ENCODE measurements at regions not wholly inside any gene's neighbourhood (a gene's known extent, or its start where the extent isn't known, plus 50 kb on each side); places are given as distances from the start of the nearest gene placed in this dataset.

DNA sequence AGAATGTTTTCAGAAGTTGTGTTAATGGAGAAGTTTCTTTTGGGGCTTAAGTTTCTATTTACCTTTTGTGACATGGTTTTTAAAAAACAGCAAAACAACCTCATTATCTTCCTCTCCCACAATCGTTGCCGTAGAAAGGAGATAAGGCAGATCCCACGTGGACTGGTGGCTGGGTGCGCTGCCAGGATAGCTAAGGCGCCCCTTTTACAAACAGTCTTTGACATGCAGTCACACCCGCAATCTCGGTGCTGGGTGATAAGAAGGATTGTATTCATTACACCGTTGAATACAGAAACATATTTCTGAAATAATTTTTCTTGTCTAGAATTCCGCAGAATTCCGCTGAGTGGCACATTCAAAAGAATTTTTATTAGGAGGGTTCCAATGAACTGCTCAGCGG is 271.1 kb downstream of the UQCRFS1 start:
- TF ChIP-seq, protein P1, sequence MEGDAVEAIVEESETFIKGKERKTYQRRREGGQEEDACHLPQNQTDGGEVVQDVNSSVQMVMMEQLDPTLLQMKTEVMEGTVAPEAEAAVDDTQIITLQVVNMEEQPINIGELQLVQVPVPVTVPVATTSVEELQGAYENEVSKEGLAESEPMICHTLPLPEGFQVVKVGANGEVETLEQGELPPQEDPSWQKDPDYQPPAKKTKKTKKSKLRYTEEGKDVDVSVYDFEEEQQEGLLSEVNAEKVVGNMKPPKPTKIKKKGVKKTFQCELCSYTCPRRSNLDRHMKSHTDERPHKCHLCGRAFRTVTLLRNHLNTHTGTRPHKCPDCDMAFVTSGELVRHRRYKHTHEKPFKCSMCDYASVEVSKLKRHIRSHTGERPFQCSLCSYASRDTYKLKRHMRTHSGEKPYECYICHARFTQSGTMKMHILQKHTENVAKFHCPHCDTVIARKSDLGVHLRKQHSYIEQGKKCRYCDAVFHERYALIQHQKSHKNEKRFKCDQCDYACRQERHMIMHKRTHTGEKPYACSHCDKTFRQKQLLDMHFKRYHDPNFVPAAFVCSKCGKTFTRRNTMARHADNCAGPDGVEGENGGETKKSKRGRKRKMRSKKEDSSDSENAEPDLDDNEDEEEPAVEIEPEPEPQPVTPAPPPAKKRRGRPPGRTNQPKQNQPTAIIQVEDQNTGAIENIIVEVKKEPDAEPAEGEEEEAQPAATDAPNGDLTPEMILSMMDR (IDR thresholded peaks at IDR 0.05) = no peak
- TF ChIP-seq EP300 (IDR thresholded peaks at IDR 0.05) = no peak
- no peak for TF ChIP-seq POLR2AphosphoS5 (IDR thresholded peaks at IDR 0.05)

All from sigmoid colon (tissue), 4 donors.